Fibroblast of lung (primary cell): ENCODE measurements at regions not wholly inside any gene's neighbourhood (a gene's known extent, or its start where the extent isn't known, plus 50 kb on each side); places are given as distances from the start of the nearest gene placed in this dataset.

Experiments
- EZH2 ChIP-seq: IDR thresholded peaks from 2 replicates; pipeline ENCODE4 v1.5.1; 2012; ENCODE audit warnings: low read length, control low read depth, mild to moderate bottlenecking; ENCODE audit errors: missing control alignments
- TF ChIP-seq, protein P1 (sequence below), 2 donors: IDR thresholded peaks in 1 of 2; conservative IDR thresholded peaks in 1 of 2; 1 replicate in 1 of 2; 2 replicates in 1 of 2; pipeline ENCODE4 v1.5.1; 2011 to 2012; ENCODE audit warnings: low read length in 2 of 2, control low read depth in 1 of 2, inconsistent platforms in 1 of 2, low read depth in 1 of 2, mild to moderate bottlenecking in 1 of 2

DNA sequence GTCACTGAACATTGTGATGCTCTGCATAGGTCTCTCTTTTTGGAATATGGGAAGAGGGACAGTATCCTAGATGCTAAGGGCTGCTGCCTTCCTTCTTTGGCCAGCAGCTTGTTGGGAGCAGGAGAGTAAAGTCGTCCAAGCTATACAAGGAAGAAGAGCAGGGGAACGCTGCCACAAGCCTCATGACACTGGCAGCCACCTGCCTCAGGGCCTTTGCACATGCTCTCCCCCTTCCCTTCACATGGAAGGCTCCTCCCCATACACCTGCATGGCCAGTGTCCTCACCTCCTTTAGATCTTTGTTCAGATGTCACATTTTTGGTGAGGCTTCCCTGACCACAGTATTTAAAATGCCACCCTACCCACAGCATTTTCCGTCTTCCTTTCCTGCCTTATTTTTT, 78.1 kb upstream of the CRHR1 start:
- TF ChIP-seq, protein P1, sequence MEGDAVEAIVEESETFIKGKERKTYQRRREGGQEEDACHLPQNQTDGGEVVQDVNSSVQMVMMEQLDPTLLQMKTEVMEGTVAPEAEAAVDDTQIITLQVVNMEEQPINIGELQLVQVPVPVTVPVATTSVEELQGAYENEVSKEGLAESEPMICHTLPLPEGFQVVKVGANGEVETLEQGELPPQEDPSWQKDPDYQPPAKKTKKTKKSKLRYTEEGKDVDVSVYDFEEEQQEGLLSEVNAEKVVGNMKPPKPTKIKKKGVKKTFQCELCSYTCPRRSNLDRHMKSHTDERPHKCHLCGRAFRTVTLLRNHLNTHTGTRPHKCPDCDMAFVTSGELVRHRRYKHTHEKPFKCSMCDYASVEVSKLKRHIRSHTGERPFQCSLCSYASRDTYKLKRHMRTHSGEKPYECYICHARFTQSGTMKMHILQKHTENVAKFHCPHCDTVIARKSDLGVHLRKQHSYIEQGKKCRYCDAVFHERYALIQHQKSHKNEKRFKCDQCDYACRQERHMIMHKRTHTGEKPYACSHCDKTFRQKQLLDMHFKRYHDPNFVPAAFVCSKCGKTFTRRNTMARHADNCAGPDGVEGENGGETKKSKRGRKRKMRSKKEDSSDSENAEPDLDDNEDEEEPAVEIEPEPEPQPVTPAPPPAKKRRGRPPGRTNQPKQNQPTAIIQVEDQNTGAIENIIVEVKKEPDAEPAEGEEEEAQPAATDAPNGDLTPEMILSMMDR (conservative IDR thresholded peaks at IDR 0.05 in 1 of 2, IDR thresholded peaks at IDR 0.05 in 1 of 2; ENCODE audit: low read depth in 1 of 2, low read length in 2 of 2), result no peak
- no peak for TF ChIP-seq EZH2
